ENCODE measurements at regions not wholly inside any gene's neighbourhood (a gene's known extent, or its start where the extent isn't known, plus 50 kb on each side); places are given as distances from the start of the nearest gene placed in this dataset.

DNA sequence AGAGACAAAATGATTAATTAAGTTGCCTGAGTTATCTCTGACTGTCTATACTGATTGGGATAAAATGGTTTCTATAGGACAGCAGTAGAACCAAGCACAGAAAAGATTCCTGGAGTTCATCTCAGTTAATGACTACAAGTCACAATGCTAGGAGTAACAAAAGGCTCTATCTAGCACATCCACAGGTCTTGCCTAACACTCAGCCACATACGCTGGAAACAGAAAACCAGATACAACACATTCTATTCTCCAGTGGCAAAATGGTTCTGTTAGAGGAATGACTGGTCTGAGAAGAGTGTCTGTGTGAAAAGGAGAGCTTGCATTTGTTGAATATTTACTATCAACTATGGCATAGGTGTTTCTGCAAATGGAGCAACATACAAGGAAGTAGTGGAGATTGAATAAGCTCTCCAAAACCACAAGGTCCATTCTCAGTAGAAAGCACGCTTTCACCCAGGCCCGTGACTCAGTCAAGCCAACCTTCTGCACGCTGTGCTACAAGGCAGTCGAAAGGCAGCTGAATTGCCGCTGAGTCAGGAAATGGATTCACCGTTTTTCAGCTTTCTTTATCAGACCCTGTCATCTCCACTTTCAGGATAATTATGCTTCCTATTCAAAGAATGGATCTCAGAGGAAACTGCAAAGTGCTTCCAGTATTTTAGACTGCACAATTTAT lies 761.5 kb downstream of the EFNB2 start:
- no peak overlapping the region for H3K18ac ChIP-seq (ENCODE audit: extremely low read depth, low read length)
- no peak overlapping the region for H2AK5ac ChIP-seq (ENCODE audit: low read depth, low read length)
- H3K14ac ChIP-seq (ENCODE audit: insufficient read length), result no peak overlapping the region
- H2BK20ac ChIP-seq (ENCODE audit: low read length), result no peak overlapping the region
- no peak overlapping the region for H2BK15ac ChIP-seq (ENCODE audit: low read length)
- no peaks in the 10 kb centered on the region for H3K79me2 ChIP-seq (ENCODE audit: control insufficient read depth in 1 of 2, insufficient read depth in 2 of 2, low read length in 2 of 2)
- H2BK12ac ChIP-seq (ENCODE audit: low read depth, low read length), result no peak overlapping the region
- H3K56ac ChIP-seq (replicated peaks; ENCODE audit: insufficient read length, low read depth, low read length), result no peak overlapping the region
- no peak overlapping the region for H2BK5ac ChIP-seq (ENCODE audit: low read depth, low read length)
- no peaks in the 10 kb centered on the region for H3K23me2 ChIP-seq (ENCODE audit: low read depth, low read length)
- no peaks in the 10 kb centered on the region for H3K79me1 ChIP-seq (ENCODE audit: low read depth, low read length)
- no peak overlapping the region for H3K4ac ChIP-seq (replicated peaks; ENCODE audit: insufficient read length, low read depth, low read length)
- no peak overlapping the region for H2AFZ ChIP-seq (ENCODE audit: low read length)
- 94% methylated on average over 7 of the region's 7 CpGs; no CpG with 5 or more reads in 1 of the 2 experiments for WGBS, 2 experiments (ENCODE audit: extremely low coverage in 1 of 2, insufficient coverage in 1 of 2, insufficient read length in 1 of 2, insufficient replicate concordance in 2 of 2, low coverage in 1 of 2, low lambda C conversion rate in 2 of 2, missing lambda C conversion rate in 1 of 2)
- H3K4me2 ChIP-seq (ENCODE audit: insufficient read depth in 1 of 2, low read depth in 2 of 2, low read length in 2 of 2), result no peak overlapping the region
- no peak overlapping the region for H3K23ac ChIP-seq (ENCODE audit: insufficient read length)
- no peak overlapping the region for H4K91ac ChIP-seq (replicated peaks; ENCODE audit: insufficient read length, low read length)
- no peak for DNase-seq (ENCODE audit: low read depth in 1 of 2, low spot score in 2 of 2)
- no peak overlapping the region for H4K8ac ChIP-seq (ENCODE audit: extremely low read depth, insufficient read depth, low read length)
- H3K4me3 ChIP-seq (ENCODE audit: extremely low read depth in 1 of 4, insufficient read depth in 2 of 4, low read depth in 3 of 4, low read length in 4 of 4), result no peak overlapping the region
- H3K27me3 ChIP-seq (replicated peaks in 1 of 4; ENCODE audit: control insufficient read depth in 3 of 4, extremely low read depth in 1 of 4, insufficient read depth in 3 of 4, low read length in 3 of 4), result no peaks in the 10 kb centered on the region
- H3K9ac ChIP-seq (replicated peaks in 1 of 4; ENCODE audit: extremely low read depth in 1 of 4, low read depth in 3 of 4, low read length in 3 of 4), result no peak overlapping the region
- FAIRE-seq, result no peak
- H4K20me1 ChIP-seq (replicated peaks in 1 of 2; ENCODE audit: control insufficient read depth in 1 of 2, insufficient read depth in 2 of 2, low read length in 2 of 2), result no peaks in the 10 kb centered on the region
- ChIA-PET POLR2A (ENCODE audit: partially characterized antibody) (no interaction called here), CTCF (ENCODE audit: partially characterized antibody) (no interaction called here)
- no peaks in the 10 kb centered on the region for H3K9me3 ChIP-seq (ENCODE audit: insufficient read depth in 2 of 2, low read depth in 1 of 2, low read length in 1 of 2)
- H3K36me3 ChIP-seq (ENCODE audit: control insufficient read depth in 2 of 4, insufficient read depth in 4 of 4, low read length in 3 of 4), result no peaks in the 10 kb centered on the region
- peaks cover 0 to 8% (median under 1%) of the 10 kb centered on the region in 4 experiments; a peak in 3 of 7 replicates for H3K4me1 ChIP-seq (replicated peaks in 1 of 4; ENCODE audit: control insufficient read depth in 3 of 4, insufficient read depth in 4 of 4, low read length in 3 of 4)
- H4K5ac ChIP-seq (ENCODE audit: insufficient read length, low read depth, low read length), result no peak overlapping the region
- no peak overlapping the region for H3K27ac ChIP-seq (ENCODE audit: low read depth, low read length)
- no peak overlapping the region for H2BK120ac ChIP-seq (replicated peaks; ENCODE audit: low read depth, low read length)
- TF ChIP-seq EP300 (IDR thresholded peaks at IDR 0.05; ENCODE audit: borderline replicate concordance in 1 of 2, low read depth in 2 of 2, low read length in 2 of 2), result no peak
- TF ChIP-seq SUZ12 (IDR thresholded peaks at IDR 0.05; ENCODE audit: low read length), result no peak
- TF ChIP-seq BACH1 (IDR thresholded peaks at IDR 0.05; ENCODE audit: low read length), result no peak
- TF ChIP-seq SIX5 (IDR thresholded peaks at IDR 0.05; ENCODE audit: low read depth, low read length), result no peak
- no peak for TF ChIP-seq FOSL1 (IDR thresholded peaks at IDR 0.05; ENCODE audit: insufficient read depth, low read depth, low read length)
- TF ChIP-seq CHD2 (IDR thresholded peaks at IDR 0.05; ENCODE audit: low read length), result no peak
- no peak for TF ChIP-seq CEBPB (IDR thresholded peaks at IDR 0.05; ENCODE audit: low read depth, low read length)
- TF ChIP-seq SP2 (IDR thresholded peaks at IDR 0.05; ENCODE audit: low read length), result no peak
- TF ChIP-seq SIRT6 (IDR thresholded peaks at IDR 0.05; ENCODE audit: low read length), result no peak
- no peak for TF ChIP-seq CHD1 (IDR thresholded peaks at IDR 0.05; ENCODE audit: low read depth, low read length)
- TF ChIP-seq YY1 (IDR thresholded peaks at IDR 0.05; ENCODE audit: low read depth, low read length), result no peak
- TF ChIP-seq RXRA (IDR thresholded peaks at IDR 0.05; ENCODE audit: insufficient read depth, low read depth, low read length), result no peak
- TF ChIP-seq, protein P1, sequence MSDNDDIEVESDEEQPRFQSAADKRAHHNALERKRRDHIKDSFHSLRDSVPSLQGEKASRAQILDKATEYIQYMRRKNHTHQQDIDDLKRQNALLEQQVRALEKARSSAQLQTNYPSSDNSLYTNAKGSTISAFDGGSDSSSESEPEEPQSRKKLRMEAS (IDR thresholded peaks at IDR 0.05), result no peak
- no peak for TF ChIP-seq TAF1 (IDR thresholded peaks at IDR 0.05; ENCODE audit: low read depth, low read length)
- TF ChIP-seq ZNF274 (IDR thresholded peaks at IDR 0.05; ENCODE audit: borderline replicate concordance, extremely low read depth, low read length), result no peak
